SKM-1 treated with dmso at 0.1 percent for 144 hours (cell line): ENCODE measurements at regions not wholly inside any gene's neighbourhood (a gene's known extent, or its start where the extent isn't known, plus 50 kb on each side); places are given as distances from the start of the nearest gene placed in this dataset.

Source experiments
- DNase-seq: peaks from one replicate; lab custom pipeline; 2025; ENCODE audit not compliant: unreplicated experiment; lab: John Stamatoyannopoulos, UW

GRCh38 chr3:28645149-28645548 lies 296.5 kb upstream of the AZI2 start:
- no peak for DNase-seq

DNA sequence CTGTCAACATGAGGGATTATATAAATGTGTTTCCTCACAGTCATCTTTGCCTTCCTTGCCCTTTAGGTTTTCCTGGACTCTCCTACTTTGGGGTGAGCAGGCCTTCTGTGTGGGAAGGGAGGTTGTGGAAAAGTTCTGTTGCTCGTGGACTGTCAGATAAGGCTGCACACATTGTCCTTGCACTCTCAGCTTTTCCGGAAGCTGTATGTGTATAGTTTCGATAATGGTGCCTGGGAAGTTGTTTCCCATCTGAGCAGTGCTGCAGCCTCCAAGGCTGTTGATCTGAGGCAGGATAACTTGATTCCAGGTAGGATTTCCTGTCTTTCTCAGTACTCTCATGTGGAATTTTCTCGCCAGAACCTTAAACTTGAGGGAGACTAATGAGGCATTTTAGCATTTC lies 297.8 kb upstream of the AZI2 start:
- no peak for DNase-seq

DNA sequence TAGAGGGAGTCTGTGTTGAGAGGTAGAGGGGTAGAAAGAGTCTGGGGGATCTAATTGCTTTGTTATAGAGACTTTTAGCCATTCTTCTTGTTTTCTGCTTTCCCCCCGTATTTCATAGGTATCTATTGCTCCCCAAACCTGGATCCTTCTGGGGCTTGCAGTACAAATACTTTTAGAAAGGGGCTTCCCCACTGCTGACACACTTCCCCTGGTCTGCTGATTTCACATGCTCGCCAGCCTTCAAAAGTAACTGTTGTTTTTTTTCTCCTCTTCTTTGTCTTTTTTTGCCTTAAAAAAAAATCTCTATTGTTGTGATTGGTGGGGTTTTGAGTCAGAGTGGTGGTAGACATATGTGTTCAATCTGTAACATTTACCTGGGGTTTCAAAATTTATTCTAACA lies 300.6 kb upstream of the AZI2 start:
- DNase-seq, result no peak

GRCh38 chr3:28651159-28651558 lies 302.5 kb upstream of the AZI2 start:
- no peak for DNase-seq

DNA sequence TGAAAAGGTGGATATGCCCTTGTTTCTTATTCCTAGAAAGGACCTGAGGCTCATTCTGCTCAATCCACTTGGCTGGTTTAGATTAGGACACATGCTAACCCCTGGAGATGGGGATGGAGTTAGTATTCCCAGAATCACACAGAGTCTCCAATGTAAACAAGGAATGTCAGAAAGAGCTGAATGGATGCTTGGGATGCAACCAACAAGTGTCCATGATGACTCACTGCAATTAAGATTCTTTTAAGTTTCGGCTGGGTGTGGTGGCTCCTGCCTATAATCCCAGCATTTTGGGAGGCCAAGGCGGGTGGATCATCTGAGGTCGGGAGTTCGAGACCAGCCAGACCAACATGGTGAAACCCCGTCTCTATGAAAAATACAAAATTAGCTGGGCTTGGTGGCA lies 315.5 kb upstream of the AZI2 start:
- DNase-seq, result no peak

- peak; percentile 38 for DNase-seq
These were observed 319.3 kb upstream of the AZI2 start for GRCh38 chr3:28667646-28668621.

DNA sequence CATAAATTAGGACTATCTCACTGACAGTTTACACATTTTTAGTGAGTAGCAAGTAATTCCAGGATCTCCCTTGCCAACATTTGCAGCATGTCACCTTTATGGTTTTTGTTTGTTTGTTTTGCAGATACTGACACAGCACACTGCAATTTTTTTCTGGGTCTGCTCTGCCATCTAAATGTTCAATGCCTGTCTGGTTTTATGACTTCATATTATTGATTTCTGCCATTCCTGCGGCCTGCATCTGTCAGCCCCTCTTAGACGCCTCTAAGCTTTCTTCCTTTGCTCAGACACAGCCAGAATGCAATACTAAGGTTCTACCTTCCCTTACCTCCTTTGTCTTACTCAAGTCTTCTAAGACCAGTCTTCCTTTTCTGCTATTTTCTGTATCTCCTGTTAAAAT lies 321.2 kb upstream of the AZI2 start:
- no peak for DNase-seq

DNA sequence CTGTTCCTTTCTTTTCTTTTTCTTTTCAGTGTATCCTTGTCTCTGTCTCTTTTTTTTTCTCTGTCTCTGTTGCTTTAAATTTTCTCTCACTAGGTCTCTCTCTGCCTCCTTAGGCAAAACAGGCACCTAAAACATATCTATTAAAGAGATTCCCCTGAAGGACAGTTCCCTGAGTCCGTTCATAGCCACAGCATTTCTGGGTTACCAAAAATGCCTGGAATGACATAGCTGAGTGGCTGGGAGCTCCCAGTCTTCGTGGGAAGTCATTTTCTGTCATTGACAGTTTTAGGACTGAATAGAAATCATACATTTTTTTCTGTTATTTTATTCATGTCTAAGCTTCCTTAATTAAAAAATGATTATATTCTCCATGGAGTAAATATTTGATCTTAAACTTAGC lies 323.8 kb upstream of the AZI2 start:
- DNase-seq, result no peak

DNA sequence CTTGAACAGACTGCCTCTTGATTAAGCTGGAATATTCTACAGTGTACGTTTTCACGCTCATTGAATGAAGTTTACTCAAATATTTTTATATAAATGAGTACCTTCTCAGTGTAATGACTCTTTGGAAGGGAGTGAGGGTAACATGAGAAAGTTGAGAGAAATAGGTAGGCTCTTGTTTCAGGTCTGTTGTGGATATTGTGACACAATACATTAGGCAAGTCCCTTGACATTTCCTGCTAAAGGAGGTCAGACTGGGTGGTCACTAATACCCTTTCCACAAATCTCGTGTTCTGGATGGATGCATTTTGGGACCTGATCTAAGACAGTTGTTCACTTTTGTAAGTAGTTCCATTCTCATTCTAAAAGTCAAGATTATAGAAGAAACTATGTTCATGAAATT lies 324.8 kb upstream of the AZI2 start:
- no peak for DNase-seq

- no peak for DNase-seq
These were observed 325.6 kb upstream of the AZI2 start for GRCh38 chr3:28674212-28674611.

GRCh38 chr3:28677581-28677980 lies 329.0 kb upstream of the AZI2 start:
- no peak for DNase-seq

- no peak for DNase-seq
These were observed 329.5 kb upstream of the AZI2 start for GRCh38 chr3:28678086-28678485.

GRCh38 chr3:28680050-28680449 lies 331.4 kb upstream of the AZI2 start:
- no peak for DNase-seq

GRCh38 chr3:28682121-28682520 lies 333.5 kb upstream of the AZI2 start:
- no peak for DNase-seq

DNA sequence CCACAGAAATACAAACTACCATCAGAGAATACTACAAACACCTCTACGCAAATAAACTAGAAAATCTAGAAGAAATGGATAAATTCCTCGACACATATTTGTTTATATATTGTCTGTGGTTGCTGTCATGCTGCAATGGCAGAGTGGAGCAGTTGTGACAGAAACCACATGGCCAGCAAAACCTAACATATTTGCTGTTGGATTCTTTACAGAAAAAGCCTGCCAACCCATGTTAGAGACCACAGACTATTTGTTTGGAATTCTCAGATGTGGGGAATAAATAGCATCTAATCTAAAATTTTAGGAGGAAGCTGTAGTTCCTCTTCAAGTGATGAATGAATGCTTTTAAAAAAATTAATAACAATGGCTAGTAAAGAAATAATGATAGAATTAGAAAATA lies 341.6 kb upstream of the AZI2 start:
- no peak for DNase-seq

GRCh38 chr3:28698706-28699105 lies 350.1 kb upstream of the AZI2 start:
- no peak for DNase-seq

DNA sequence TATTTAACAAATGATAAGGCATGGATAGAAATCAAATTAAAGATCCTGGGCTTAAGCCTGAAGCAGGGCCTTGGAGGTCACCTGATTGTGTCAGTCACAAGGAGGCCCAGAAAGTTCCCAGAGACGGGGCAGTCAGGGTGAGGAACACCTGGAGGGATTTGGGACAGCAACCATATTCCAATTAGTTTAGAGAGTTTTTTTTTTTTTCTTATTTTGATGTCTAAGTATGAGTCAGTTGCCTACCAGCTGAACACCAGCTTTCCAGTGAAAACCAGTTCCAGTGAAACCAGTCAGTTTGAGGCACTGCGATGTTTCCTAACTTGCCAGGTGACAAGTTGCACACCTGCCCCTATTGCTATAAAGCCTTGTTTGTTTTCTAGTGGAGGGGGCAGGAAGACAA lies 350.7 kb upstream of the AZI2 start:
- no peak for DNase-seq

- DNase-seq, result no peak
These were observed 352.1 kb upstream of the AZI2 start for GRCh38 chr3:28700728-28701127.

- DNase-seq, result no peak
These were observed 355.2 kb upstream of the AZI2 start for GRCh38 chr3:28703843-28704242.

DNA sequence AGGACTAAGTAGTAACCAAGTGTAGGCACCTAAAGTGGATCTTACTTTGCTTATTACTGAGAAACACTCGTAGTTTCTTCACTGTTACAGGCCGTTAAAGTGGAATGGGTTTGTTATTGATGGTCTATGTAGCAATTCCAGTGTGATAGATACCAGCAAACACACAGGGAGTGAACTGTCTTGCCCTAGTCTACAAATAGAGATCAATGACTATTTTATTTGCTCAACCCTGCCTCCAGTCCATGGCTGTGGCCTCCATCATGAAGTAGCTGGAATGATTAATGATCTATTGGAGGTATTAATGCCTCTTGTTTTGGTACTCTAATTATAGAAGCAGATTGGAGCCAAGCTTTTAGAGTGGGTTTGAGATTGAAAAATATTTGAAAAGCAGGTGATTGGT lies 362.7 kb upstream of the AZI2 start:
- no peak for DNase-seq

- DNase-seq, result no peak
These were observed 368.3 kb upstream of the AZI2 start for GRCh38 chr3:28716939-28717338.

GRCh38 chr3:28718074-28718849 lies 369.6 kb upstream of the AZI2 start:
- no peak for DNase-seq
